ENCODE measurements at regions not wholly inside any gene's neighbourhood (a gene's known extent, or its start where the extent isn't known, plus 50 kb on each side); places are given as distances from the start of the nearest gene placed in this dataset.

GRCh38 chr6:44511126-44511525 is 123.6 kb downstream of the CDC5L start:
- no peak for TF ChIP-seq CTCF (IDR thresholded peaks at IDR 0.05)
- TF ChIP-seq POLR2A (IDR thresholded peaks at IDR 0.05): no peak

Measured in Peyer's patch (tissue), 4 donors.